NCI-H1417 treated with DMSO at 0.1 percent for 48 hours (cell line): ENCODE measurements at regions not wholly inside any gene's neighbourhood (a gene's known extent, or its start where the extent isn't known, plus 50 kb on each side); places are given as distances from the start of the nearest gene placed in this dataset.
A peak's percentile ranks its signal among the peaks of the same experiment; 100 is the strongest.
"Not testable (repeated sequence)": the region's sequence is repeated elsewhere in the genome, so short reads cannot be mapped to it uniquely, and the experiment has no call there.

ENCODE experiments used
- DNase-seq: peaks from one replicate; lab custom pipeline; 2025; lab: John Stamatoyannopoulos, UW

- no peak for DNase-seq
Measured at GRCh38 chr6:10343320-10343719, 71.6 kb downstream of the TFAP2A start.

- no peak for DNase-seq
Measured at GRCh38 chr6:10341605-10342004, 73.3 kb downstream of the TFAP2A start.

DNA sequence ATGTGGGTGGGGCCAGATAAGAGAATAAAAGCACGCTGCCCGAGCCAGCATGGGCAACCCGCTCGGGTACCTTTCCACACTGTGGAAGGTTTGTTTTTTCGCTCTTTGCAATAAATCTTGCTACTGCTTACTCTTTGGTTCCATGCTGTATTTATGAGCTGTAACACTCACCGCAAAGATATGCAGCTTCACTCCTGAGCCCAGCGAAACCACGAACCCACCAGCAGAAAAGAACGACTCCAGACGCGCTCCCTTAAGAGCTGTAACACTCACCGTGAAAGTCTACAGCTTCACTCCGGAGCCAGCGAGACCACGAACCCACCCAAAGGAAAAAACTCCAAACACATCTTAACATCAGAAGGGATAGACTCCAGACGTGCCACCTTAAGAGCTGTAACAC lies 76.7 kb downstream of the TFAP2A start:
- DNase-seq = no peak

DNA sequence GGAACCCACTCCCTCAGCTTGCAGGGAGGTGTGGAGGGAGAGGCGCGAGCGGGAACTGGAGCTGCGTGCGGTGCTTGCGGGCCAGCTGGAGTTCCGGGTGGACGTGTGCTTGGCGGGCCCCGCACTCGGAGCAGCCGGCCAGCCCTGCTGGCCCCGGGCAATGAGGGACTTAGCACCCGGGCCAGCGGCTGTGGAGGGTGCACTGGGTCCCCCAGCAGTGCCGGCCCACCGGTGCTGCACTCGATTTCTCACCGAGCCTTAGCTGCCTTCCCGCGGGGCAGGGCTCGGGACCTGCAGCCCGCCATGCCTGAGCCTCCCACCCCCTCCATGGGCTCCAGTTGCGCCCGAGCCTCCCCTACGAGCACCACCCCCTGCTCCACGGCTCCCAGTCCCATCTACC lies 77.5 kb downstream of the TFAP2A start:
- DNase-seq = not testable (repeated sequence)

DNA sequence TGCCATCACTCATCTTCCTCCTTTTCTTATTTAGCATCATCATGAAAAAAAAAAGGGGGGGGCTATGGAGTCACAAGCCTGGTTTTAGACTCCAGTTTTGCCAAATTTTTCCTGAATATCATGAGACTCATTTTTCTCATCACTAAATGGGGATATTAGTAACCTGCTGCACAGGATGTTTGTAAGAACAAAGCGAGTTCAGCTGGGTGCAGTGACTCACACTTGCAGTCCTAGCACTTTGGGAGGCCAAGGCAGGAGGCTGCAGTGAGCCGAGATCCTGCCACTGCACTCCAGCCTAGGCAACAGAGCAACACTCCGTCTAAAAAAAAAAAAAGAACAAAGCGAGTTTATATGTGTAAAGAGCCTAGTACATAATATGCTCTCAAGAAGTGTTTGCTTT lies 82.8 kb downstream of the TFAP2A start:
- no peak for DNase-seq

DNA sequence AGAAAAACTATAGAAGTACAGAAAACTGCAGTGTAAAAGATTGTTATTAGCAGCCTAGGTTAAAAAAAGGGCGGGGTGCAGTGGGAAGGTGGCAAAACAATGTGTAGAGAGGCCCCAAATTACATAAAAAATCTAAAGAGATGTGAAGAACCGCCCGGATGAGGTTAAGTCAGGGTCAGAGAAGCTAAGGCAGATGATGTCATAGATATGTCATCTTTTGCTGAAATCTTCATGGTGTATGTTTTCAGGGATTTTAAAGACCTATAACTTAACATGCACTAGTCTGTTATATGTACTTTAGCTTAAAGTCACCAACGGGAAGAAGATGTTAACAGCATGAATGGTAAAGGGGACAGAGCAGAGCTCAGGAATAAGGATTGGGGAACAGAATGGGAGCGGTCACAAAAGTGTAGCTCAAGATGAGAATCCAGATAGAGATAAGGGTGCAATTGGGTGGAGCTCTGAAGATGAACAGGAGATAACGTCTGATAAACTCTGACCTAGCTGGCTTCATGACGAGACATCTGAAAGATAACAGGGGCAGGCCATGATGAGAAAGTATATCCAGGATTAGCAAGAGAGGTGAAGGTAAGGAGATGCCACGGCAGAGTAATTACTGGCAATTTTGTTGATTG lies 83.4 kb downstream of the TFAP2A start:
- DNase-seq = no peak

GRCh38 chr6:10330515-10330914 lies 84.4 kb downstream of the TFAP2A start:
- DNase-seq = no peak

- DNase-seq = no peak
Measured at GRCh38 chr6:10323018-10323417, 91.9 kb downstream of the TFAP2A start.

DNA sequence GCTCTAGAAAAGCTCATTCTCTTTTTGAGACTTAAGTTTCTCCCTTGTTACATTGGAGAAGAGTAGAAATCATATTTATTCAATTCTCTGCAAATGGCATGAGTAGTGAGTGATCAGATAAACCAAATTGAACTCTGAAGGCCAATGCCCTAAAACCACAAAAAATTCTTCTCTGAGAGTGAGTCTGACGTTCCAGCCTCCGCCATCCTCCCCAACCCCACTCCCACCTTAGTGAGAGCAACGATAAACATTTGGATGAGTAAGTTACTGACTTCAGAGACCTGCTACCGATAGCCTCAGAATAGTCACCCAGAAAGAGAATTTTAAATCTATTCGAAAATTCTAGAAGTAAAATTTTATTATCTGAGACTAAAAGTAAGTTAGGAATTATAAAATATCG lies 94.6 kb downstream of the TFAP2A start:
- no peak for DNase-seq

DNA sequence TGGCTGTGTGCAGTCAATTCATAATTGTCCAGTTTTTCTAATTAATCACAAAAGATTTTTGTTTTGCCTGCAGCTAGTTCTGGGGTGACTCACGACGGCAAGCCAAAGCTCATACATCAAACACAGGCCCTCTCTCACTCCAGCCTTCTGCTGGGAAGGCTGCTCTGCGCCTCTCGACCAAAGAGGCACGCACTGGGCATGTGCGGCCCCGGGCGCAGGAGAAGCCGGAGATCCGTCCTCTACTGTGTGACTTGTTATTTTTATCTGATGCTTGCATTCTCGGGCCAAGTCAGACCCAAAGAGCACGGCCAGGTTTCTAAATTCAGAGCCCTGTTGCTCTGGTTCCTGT lies 98.5 kb downstream of the TFAP2A start:
- peak; percentile 22 for DNase-seq

GRCh38 chr6:10315658-10316372 lies 99.1 kb downstream of the TFAP2A start:
- no peak for DNase-seq

GRCh38 chr6:10315034-10315433 lies 99.8 kb downstream of the TFAP2A start:
- DNase-seq = no peak

GRCh38 chr6:10314163-10314955 lies 100.5 kb downstream of the TFAP2A start:
- no peak for DNase-seq

- no peak for DNase-seq
Measured at GRCh38 chr6:10313799-10314162, 101.1 kb downstream of the TFAP2A start.

GRCh38 chr6:10312445-10312844 lies 102.4 kb downstream of the TFAP2A start:
- DNase-seq = no peak

- not testable (repeated sequence) for DNase-seq
Measured at GRCh38 chr6:10311546-10312405, 103.1 kb downstream of the TFAP2A start.

- peak; percentile 76 for DNase-seq
Measured at GRCh38 chr6:10310826-10311225, 104.0 kb downstream of the TFAP2A start.

DNA sequence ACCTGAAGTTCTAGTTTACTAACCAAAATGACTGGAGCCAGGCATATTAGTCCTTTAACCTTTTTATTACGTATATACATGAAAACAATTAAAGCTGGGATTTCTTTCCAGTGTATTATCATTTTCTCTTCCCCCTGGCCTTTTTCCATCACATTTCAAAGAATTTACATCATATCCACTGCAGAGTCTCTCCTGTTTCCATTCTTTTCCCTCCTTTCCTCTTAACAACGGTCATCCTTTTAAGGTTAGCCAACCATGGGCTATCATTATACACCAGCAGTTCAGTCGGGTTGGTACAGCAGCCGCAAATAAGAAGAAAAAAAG lies 104.6 kb downstream of the TFAP2A start:
- DNase-seq = peak; percentile 76

GRCh38 chr6:10309457-10310329 lies 105.2 kb downstream of the TFAP2A start:
- DNase-seq = no peak

- DNase-seq = no peak
Measured at GRCh38 chr6:10307476-10307875, 107.4 kb downstream of the TFAP2A start.

GRCh38 chr6:10307028-10307427 lies 107.8 kb downstream of the TFAP2A start:
- no peak for DNase-seq
